ENCODE measurements at regions not wholly inside any gene's neighbourhood (a gene's known extent, or its start where the extent isn't known, plus 50 kb on each side); places are given as distances from the start of the nearest gene placed in this dataset.
A peak's percentile ranks its signal among the peaks of the same experiment; 100 is the strongest.

GRCh38 chr14:95034788-95035187 is 122.5 kb downstream of the DICER1 start:
- DNase-seq = no peak

- DNase-seq = no peak
These were observed 123.4 kb downstream of the DICER1 start for GRCh38 chr14:95033682-95034632.

- no peak for DNase-seq
These were observed 124.3 kb downstream of the DICER1 start for GRCh38 chr14:95033031-95033430.

GRCh38 chr14:95026851-95027463 is 130.4 kb downstream of the DICER1 start:
- DNase-seq = no peak

GRCh38 chr14:95025941-95026340 is 131.4 kb downstream of the DICER1 start:
- no peak for DNase-seq

GRCh38 chr14:95025218-95025617 is 132.1 kb downstream of the DICER1 start:
- DNase-seq = no peak

GRCh38 chr14:95024380-95024779 is 132.9 kb downstream of the DICER1 start:
- no peak for DNase-seq

DNA sequence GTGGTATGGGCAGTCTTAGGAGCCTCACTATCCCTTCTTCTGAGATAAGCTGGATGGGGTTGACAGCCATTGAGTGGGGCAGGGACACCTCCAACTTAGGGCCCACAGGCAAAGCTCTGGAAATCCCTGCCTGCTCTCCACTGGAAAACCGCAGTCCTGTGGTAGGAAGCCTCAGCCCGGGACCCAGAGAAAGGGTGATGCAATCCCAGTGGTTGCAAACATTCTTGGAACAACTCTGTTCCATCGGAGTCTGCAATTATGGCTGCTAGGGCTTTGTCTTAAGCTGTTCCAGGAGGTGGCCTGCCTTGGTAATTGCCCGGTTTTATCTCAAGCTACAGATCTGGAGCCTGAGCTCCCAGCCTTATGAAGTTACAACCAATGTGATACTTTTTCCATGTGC is 133.4 kb downstream of the DICER1 start:
- no peak for DNase-seq

DNA sequence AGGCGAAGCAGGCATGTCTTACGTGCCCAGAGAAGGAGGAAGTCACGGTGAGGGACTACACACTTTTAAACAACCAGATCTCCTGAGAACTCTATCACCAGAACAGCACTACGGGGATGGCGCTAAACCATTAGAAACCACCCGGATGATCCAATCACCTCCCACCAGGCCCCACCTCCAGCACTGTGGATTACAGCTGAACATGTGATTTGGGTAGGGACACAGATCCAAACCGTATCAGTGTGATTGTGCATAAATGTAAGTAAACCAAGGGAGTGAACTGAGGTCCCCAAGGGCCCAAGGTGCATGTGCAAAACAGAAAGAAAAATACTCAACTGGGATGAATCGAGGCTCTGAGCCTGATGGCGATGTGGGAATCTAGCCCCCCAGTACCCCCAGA is 134.2 kb downstream of the DICER1 start:
- no peak for DNase-seq

GRCh38 chr14:95021588-95021987 is 135.7 kb downstream of the DICER1 start:
- no peak for DNase-seq

DNA sequence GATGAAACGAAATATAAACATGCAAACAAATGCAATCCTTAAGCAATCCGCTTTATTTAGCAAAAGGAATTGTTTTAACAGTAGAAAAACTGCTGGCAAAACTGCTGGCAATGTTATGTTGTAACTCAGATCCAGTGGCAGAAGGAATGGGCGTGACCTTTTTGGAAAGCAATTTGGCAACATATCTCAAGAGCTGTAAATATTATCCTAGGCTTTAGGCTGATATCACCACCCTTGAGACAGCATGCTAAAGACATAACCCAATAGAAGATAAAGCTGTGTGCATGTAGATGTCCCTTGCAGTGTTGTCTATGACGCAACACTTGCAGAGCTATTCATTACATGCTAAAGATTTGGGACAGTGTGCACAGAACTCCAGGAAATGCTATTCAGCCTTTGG is 138.5 kb downstream of the DICER1 start:
- DNase-seq = no peak

DNA sequence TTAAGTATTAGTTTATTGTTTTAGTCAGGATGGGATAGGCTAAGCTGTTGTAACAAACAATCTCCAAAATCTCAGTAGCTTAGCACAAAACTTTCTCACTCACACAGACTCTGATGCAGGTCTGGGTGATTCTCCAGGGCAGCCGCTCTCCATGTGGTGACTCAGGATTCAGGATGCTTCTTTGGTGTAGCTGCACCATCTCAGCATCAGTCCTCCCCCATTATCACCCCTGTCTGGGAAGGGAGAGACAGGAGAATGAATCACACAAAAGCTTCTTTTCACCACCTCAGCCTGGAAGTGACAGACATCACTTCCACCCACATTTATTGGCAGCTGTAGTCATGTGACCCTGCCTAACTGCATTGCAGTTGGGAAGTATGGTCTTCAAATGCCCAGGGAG is 142.3 kb downstream of the DICER1 start:
- DNase-seq = no peak

DNA sequence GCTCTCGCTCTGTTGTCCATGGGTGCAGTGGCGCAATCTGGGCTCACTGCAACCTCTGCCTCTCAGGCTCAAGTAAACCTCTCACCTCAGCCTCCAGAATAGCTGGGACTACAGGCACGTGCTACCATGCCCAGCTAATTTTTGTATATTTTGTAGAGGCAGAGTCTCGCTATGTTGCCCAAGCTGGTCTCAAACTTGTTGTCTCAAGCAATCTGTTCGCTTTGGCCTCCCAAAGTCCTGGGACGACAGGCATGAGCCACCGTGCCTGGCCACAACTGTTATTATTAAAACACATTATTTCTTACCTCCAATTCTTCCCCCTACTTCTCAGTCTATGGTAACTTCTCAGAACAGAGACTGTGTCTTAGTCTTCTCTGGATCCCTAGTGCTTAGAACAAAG is 143.3 kb downstream of the DICER1 start:
- DNase-seq = no peak

DNA sequence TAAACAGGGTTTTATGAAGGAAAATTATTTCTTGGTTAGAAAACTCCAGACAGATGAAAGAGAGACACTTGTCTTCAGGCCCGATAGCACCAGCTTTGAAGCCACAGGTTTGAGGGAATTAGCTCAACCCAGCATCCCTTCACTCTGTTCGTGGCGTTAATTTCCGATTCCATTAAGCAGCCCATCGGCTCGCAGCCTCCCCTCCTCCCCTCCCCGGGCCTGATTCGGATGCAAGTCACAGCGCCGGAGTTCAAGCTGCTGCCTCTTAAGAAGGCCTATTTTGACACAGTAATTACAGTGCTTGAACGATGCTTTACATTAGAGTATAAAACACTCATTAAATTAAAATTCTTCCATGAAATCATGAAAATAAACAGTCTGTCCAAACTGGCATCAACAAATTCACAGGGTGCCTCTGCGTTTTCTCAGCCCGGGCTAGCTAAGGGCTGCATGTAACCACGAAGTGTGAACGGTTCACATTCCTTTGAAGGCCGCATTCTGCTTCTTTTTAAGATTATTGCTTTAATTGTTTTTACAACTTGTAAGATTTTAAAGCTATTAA is 145.8 kb downstream of the DICER1 start:
- peak; percentile 28 for DNase-seq

GRCh38 chr14:95008445-95009217 is 148.7 kb downstream of the DICER1 start:
- DNase-seq = no peak

DNA sequence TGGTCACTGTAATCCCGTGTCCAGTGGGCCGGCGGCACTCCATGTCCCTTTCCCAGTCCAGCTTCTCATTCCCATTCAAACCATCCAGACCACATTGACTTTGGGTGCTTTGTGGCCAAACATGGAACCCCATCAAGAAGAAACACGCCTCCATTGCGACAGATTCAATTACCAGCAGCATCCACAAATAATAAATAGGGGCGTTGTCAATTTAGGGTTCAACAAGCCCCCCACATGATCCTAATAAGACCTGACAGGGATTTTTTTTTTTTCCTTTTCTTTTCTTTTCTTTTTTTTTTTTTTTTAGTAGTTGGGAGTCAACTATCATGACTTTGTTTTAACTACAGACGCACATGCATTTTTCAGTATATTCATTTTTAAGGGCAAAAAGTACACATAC is 149.4 kb downstream of the DICER1 start:
- no peak for DNase-seq

- DNase-seq = no peak
These were observed 150.8 kb downstream of the DICER1 start for GRCh38 chr14:95006479-95006878.

DNA sequence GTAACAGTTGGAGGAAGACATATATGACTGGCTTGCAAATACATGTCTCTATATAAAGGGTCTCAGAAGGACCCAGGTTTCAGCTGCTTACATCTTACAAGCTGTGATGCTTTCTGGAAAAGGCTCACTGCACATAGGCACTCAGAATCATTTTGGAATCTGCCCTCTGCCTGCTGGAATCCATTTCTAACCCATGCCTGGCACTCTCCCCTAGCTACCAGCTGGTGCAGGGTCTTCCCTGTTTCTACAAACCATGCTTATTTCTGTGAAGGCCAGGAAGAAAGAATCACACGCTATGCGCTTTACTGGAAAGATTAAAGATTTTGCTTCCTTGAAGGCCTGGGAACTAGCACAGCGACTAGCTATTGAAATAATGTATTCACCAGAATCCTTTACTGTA is 151.3 kb downstream of the DICER1 start:
- no peak for DNase-seq

GRCh38 chr14:95003099-95003960 is 154.0 kb downstream of the DICER1 start:
- DNase-seq = no peak

GRCh38 chr14:94998685-94999084 is 158.6 kb downstream of the DICER1 start:
- no peak for DNase-seq

DNA sequence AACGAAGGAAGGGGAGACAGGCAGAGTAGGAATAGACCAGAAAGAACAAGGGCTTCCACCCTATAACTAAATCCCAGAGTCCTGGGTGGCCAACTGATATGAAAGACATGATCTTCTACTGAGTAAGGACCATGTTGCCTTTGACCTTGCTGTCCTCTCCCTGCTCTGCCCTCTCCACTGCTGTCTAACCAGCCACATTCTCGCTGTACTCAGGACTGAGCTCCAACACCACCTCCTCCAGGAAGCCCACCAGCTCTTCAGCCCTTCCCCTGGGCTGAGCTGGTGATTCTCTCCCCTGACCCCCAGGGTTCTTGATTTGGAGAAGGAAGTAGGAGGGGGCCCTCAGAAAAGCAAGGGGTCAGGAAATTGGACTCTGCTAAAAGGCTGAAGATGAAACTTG is 159.2 kb downstream of the DICER1 start:
- no peak for DNase-seq

GRCh38 chr14:94995551-94995950 is 161.8 kb downstream of the DICER1 start:
- DNase-seq = no peak
